ENCODE measurements at regions not wholly inside any gene's neighbourhood (a gene's known extent, or its start where the extent isn't known, plus 50 kb on each side); places are given as distances from the start of the nearest gene placed in this dataset.

DNA sequence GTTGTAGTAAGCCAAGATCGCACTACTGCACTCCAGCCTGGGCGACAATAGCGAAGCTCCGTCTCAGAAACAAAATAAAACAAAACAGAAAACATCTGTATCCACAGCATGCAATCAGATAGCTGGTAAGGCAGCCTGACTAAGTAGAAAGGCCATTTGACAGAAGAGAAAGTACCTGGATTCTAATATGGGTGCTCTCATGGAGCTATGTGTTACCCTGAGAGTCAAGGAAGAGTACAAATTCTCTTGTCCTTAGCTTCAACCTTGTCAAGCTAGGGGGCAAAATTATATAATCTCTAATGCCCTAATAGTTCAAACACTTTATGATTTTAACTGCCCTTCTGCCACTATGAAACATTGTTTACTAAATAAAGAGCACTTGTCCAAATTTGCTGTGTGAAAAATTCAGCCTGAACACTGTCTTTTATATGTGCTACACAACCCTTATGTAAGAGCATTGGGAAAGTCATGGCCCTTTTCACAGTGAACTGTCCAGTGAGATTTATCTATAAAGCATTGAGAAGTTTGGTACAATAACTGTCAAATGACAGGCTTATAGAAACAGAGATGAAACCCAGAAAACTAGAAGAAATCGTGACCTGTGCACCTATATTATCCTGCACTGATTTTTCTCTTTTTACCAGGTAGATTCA, 51.2 kb upstream of the PRKG1 start (continued):
- no peak for TF ChIP-seq NANOG (IDR thresholded peaks at IDR 0.05; ENCODE audit: insufficient read depth, low read depth, low read length, poor library complexity, severe bottlenecking)
- TF ChIP-seq POLR2A (IDR thresholded peaks at IDR 0.05; ENCODE audit: control extremely low read depth in 1 of 2, low read depth in 2 of 2, low read length in 2 of 2): no peak
- no peak for TF ChIP-seq HDAC6 (IDR thresholded peaks at IDR 0.05; ENCODE audit: low read depth, low read length)
- no peak for TF ChIP-seq TAF1 (IDR thresholded peaks at IDR 0.05; ENCODE audit: low read depth, low read length)
- TF ChIP-seq, protein P1, sequence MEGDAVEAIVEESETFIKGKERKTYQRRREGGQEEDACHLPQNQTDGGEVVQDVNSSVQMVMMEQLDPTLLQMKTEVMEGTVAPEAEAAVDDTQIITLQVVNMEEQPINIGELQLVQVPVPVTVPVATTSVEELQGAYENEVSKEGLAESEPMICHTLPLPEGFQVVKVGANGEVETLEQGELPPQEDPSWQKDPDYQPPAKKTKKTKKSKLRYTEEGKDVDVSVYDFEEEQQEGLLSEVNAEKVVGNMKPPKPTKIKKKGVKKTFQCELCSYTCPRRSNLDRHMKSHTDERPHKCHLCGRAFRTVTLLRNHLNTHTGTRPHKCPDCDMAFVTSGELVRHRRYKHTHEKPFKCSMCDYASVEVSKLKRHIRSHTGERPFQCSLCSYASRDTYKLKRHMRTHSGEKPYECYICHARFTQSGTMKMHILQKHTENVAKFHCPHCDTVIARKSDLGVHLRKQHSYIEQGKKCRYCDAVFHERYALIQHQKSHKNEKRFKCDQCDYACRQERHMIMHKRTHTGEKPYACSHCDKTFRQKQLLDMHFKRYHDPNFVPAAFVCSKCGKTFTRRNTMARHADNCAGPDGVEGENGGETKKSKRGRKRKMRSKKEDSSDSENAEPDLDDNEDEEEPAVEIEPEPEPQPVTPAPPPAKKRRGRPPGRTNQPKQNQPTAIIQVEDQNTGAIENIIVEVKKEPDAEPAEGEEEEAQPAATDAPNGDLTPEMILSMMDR (IDR thresholded peaks at IDR 0.05; ENCODE audit: control extremely low read depth in 1 of 3, insufficient read depth in 1 of 3, low read depth in 1 of 3, low read length in 3 of 3): no peak
- no peak for TF ChIP-seq CBX8 (IDR thresholded peaks at IDR 0.05; ENCODE audit: borderline replicate concordance, low read depth, low read length)

Data from H1 (cell line).